ENCODE measurements at regions not wholly inside any gene's neighbourhood (a gene's known extent, or its start where the extent isn't known, plus 50 kb on each side); places are given as distances from the start of the nearest gene placed in this dataset.

DNA sequence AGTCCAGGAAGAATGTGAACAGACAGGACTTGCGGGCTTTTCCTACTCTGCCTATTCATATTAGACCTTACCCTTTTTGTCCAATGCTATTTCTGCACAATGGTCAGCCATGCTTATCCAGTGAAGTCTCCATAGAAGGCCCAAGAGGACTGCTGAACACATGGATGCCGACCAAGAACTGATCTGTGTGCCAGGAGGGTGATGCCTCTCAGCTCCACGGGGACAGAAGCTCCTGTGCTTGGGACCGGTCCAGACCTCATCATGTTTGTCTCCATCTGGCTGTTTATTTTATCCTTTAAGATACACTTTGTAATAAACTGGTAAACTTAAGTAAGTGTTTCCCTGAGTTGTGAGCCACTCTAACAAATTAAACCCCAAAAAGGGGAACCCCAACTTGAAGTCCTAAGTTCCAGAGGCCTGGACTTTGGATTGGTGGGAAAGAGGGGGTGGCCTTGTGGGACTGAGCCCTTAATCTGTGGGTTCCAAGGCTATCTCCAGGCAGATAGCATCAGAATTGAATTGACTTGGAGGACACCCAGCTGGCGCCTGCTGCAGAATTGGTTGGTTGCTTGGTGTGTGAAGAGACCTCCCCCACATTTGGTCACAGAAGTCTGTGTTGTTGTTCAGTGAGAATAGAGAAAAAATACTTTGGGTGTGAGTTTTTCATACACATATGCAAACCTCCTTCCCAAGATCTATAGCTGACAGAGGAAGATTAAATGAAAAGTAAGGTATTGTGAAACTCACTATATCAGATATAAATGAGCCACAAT lies 57.9 kb upstream of the ANKH start:
- no peak for DNase-seq
- 88% methylated on average over 5 of the region's 5 CpGs for WGBS (ENCODE audit: low lambda C conversion rate)
- Histone ChIP-seq H2AFZ (ENCODE audit: low read depth) (no peak overlapping the region), H3F3A (replicated peaks; ENCODE audit: insufficient read depth) (peaks cover 14% of the 10 kb centered on the region), H3K9ac (no peak overlapping the region), H3K4me3 (ENCODE audit: low read depth in 2 of 2, low read length in 1 of 2) (no peak overlapping the region), H3K27me3 (ENCODE audit: insufficient read depth) (no peaks in the 10 kb centered on the region), H3K79me2 (ENCODE audit: insufficient read depth) (no peaks in the 10 kb centered on the region), H3K9me2 (no peaks in the 10 kb centered on the region), H3K36me3 (replicated peaks in 1 of 2; ENCODE audit: control insufficient read depth in 1 of 2, insufficient read depth in 2 of 2, low read length in 1 of 2) (no peaks in the 10 kb centered on the region), H3K4me1 (ENCODE audit: control insufficient read depth in 1 of 2, insufficient read depth in 2 of 2, low read depth in 1 of 2, low read length in 1 of 2) (peaks cover 0 to 15% of the 10 kb centered on the region in 2 experiments; a peak in 3 of 4 replicates), H3K27ac (ENCODE audit: low read depth in 2 of 2, low read length in 1 of 2) (no peak overlapping the region), H3K4me2 (no peak overlapping the region), H4K20me1 (ENCODE audit: insufficient read depth) (no peaks in the 10 kb centered on the region), H3K9me3 (no peaks in the 10 kb centered on the region)
- CTCF ChIA-PET: no interaction called here
- TF ChIP-seq, protein P1, sequence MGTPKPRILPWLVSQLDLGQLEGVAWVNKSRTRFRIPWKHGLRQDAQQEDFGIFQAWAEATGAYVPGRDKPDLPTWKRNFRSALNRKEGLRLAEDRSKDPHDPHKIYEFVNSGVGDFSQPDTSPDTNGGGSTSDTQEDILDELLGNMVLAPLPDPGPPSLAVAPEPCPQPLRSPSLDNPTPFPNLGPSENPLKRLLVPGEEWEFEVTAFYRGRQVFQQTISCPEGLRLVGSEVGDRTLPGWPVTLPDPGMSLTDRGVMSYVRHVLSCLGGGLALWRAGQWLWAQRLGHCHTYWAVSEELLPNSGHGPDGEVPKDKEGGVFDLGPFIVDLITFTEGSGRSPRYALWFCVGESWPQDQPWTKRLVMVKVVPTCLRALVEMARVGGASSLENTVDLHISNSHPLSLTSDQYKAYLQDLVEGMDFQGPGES (IDR thresholded peaks at IDR 0.05; ENCODE audit: low read depth, low read length): no peak
- TF ChIP-seq GATA2 (CRISPR knock-in tag; IDR thresholded peaks at IDR 0.05): no peak
- TF ChIP-seq CHD2 (IDR thresholded peaks at IDR 0.05; ENCODE audit: low read length, partially characterized antibody): no peak
- TF ChIP-seq, protein P2, sequence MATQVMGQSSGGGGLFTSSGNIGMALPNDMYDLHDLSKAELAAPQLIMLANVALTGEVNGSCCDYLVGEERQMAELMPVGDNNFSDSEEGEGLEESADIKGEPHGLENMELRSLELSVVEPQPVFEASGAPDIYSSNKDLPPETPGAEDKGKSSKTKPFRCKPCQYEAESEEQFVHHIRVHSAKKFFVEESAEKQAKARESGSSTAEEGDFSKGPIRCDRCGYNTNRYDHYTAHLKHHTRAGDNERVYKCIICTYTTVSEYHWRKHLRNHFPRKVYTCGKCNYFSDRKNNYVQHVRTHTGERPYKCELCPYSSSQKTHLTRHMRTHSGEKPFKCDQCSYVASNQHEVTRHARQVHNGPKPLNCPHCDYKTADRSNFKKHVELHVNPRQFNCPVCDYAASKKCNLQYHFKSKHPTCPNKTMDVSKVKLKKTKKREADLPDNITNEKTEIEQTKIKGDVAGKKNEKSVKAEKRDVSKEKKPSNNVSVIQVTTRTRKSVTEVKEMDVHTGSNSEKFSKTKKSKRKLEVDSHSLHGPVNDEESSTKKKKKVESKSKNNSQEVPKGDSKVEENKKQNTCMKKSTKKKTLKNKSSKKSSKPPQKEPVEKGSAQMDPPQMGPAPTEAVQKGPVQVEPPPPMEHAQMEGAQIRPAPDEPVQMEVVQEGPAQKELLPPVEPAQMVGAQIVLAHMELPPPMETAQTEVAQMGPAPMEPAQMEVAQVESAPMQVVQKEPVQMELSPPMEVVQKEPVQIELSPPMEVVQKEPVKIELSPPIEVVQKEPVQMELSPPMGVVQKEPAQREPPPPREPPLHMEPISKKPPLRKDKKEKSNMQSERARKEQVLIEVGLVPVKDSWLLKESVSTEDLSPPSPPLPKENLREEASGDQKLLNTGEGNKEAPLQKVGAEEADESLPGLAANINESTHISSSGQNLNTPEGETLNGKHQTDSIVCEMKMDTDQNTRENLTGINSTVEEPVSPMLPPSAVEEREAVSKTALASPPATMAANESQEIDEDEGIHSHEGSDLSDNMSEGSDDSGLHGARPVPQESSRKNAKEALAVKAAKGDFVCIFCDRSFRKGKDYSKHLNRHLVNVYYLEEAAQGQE (IDR thresholded peaks at IDR 0.05; ENCODE audit: low read depth, low read length): no peak
- TF ChIP-seq SMC3 (IDR thresholded peaks at IDR 0.05; ENCODE audit: low read depth, low read length): no peak
- TF ChIP-seq NRF1 (IDR thresholded peaks at IDR 0.05; ENCODE audit: low read depth, low read length): no peak
- TF ChIP-seq YY1 (IDR thresholded peaks at IDR 0.05; ENCODE audit: low read depth): no peak
- no peak for TF ChIP-seq EP300 (IDR thresholded peaks at IDR 0.05; ENCODE audit: borderline replicate concordance in 1 of 2, low read depth in 1 of 2, low read length in 1 of 2)
- no peak for TF ChIP-seq JUND (IDR thresholded peaks at IDR 0.05)
- TF ChIP-seq RCOR1 (IDR thresholded peaks at IDR 0.05; ENCODE audit: low read length): no peak
- no peak for TF ChIP-seq ELF1 (IDR thresholded peaks at IDR 0.05)
- no peak for TF ChIP-seq FOSL2 (IDR thresholded peaks at IDR 0.05; ENCODE audit: borderline replicate concordance, low read depth)
- TF ChIP-seq NFIC (IDR thresholded peaks at IDR 0.05; ENCODE audit: borderline replicate concordance): no peak
- no peak for TF ChIP-seq FOXM1 (IDR thresholded peaks at IDR 0.05; ENCODE audit: low read depth)
- POLR2A ChIA-PET: no interaction called here

All from SK-N-SH (cell line).